AG08396 (cell line): ENCODE measurements at regions not wholly inside any gene's neighbourhood (a gene's known extent, or its start where the extent isn't known, plus 50 kb on each side); places are given as distances from the start of the nearest gene placed in this dataset.

Experiments used
- DNase-seq: peaks from one replicate; pipeline ENCODE4 v3.0.0; 2012; ENCODE audit warnings: low spot score, mixed read lengths

GRCh38 chr10:31081937-31082840 lies 50.5 kb upstream of the ZNF438 start:
- no peak for DNase-seq

- DNase-seq: no peak
Measured at GRCh38 chr10:31083765-31084184, 52.1 kb upstream of the ZNF438 start.

DNA sequence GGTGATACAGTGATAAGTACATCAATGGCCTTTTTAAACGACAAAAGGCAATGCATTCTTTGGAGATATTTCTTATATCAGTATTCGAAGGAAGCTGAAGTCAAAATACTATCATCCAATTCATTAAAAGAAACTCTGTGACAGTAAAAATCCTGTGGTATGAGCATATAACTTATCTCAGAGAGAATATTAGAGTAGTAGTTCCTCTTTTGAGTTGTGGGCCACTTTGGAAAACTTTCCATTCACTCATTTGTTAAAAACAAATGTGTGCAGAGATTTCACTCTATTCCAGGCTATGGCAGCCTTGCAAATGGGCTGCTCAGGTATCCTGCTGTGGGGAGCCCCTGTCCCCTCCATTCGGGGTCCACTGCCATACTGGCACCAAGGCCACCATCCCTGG lies 55.3 kb upstream of the ZNF438 start:
- no peak for DNase-seq

GRCh38 chr10:31087851-31088250 lies 56.2 kb upstream of the ZNF438 start:
- DNase-seq: no peak

GRCh38 chr10:31090894-31091607 lies 59.4 kb upstream of the ZNF438 start:
- DNase-seq: no peak

GRCh38 chr10:31095677-31096560 lies 64.3 kb upstream of the ZNF438 start:
- no peak for DNase-seq

DNA sequence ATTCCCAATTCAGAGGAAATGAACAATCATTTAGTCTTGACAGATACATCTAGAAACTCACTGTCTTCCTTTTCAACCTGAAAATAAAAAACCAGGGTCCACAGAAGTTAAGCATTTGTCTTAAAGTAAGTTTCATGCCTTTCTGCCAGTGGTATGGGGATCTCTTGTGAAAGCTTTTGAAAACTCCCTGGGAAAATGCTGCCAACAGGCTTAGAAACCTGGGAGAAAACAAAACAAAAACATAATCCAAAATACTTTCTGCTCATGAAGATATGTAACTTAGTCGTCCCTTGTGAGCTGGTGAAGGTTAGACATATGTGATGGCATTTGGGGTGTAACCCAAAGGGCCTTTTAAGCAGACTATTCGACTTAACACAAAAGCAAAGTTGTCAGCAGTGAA lies 66.4 kb upstream of the ZNF438 start:
- no peak for DNase-seq

- no peak for DNase-seq
Measured at GRCh38 chr10:31099094-31099493, 67.4 kb upstream of the ZNF438 start.

- DNase-seq: no peak
Measured at GRCh38 chr10:31099664-31100063, 68.0 kb upstream of the ZNF438 start.

- no peak for DNase-seq
Measured at GRCh38 chr10:31100115-31100601, 68.5 kb upstream of the ZNF438 start.

DNA sequence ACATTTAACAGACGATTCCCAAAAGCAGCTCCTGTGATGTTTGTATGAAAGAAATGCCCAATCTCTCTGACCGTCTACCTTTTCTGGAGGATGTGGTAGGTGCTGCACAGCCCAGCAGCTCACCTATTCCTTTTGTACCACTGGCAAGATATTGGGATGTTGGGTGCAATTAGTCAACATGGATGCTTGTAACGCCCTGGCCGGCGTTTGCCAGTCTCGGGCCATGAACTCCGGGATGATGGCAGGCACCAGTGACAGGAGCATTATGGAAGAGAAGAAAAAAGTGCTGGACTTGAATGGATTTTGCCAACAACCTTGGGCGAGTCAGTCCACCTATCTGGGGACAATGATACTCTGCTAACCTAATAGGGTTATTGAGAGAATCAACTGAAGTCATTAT lies 69.0 kb upstream of the ZNF438 start:
- no peak for DNase-seq

DNA sequence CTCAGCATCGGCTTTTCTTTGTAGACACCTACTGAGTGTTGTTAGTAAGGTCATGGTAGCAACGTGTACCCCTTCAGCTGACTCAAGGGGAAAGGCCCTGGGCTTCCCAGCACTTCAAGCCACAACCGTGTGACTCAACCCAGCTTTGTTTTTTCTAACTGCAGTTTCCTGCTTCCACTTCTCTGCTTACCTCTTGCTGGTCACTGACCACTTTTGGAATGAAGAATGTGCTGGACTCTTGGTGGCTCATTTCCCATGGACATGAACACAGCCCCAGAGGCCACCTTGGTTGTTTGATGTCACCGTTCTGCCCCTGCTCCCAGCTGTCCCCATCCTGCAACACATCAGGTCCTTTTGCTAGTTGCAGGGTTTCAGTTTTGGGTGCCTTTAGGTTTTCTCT lies 69.5 kb upstream of the ZNF438 start:
- DNase-seq: peak; percentile 59

GRCh38 chr10:31102421-31102820 lies 70.8 kb upstream of the ZNF438 start:
- no peak for DNase-seq

DNA sequence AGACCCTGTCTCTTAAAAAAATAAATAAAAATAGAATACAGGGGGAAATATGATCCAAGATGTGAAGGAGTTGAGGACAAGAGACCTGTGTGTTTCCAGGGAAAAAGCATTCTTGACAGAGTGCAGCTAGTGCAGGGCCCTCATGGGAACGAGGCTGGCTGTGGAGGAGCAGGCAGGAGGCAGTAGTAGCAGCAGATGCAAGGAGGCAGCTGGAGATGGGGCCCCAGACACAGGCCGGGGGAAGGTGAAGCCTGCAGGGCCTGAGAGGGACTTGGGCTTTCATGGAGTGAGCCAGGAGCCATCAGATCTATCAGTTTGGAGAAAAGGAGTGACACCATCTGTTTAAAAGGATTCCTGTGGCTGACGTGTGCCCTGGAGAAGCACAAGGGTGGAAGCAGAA lies 71.4 kb upstream of the ZNF438 start:
- no peak for DNase-seq

DNA sequence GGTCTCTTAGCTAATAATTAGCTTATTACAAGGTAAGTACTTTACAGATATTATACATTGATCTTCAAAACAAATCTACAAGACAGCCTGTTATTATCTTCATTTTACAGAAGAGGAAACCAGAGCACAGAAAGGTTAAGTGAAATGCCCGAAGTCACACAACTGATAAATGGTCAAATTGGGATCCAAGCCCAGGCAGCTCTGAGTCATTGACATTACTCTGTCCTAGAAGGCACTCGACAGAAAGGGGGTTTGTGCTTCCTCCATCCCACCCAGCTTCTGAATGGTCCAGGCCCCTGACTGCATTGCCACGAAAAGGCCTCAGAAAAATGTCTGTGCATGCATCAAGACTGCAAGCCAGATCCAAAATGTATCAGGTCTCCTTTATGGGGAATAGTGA lies 81.3 kb upstream of the ZNF438 start:
- DNase-seq: no peak

DNA sequence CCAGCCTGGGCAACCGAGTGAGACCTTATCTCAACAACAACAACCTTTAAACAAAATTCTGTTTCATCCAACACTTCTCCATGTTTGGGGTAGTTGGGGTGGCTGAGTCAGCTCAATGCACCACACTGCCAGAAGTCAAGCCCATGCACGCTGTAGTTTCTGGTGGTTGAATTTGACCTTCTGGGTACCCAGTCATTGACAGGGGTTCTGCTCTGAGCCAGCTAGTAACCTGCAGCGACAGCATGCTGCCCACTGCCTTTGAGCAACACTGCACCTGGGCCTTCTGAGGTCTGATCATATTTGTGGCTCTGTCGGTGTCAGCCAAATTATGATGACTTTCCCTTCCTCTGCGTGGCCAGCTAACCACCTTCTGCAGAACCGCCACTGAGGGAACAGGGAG lies 84.6 kb upstream of the ZNF438 start:
- DNase-seq: no peak

DNA sequence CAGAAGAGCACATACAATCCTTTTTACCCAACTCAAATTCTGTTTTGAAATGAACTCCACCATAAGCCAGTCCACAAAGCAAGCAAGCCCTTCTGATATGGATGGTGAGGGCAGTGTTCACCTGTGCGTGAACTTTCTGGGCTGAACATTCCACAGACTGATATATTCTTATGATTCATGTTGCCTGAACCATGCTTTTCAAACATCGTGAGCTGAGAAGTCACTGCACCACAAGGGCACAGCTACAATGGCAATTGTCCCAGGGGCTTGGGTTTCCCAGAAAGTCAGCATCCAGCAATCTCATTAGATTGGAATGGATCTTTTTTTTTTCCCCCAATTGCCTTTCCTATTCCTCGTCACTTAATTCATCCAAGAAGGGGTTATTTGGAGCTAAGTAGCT lies 86.9 kb upstream of the ZNF438 start:
- peak; percentile 37 for DNase-seq

GRCh38 chr10:31120392-31120791 lies 88.7 kb upstream of the ZNF438 start:
- DNase-seq: no peak

GRCh38 chr10:31120961-31121685 lies 89.5 kb upstream of the ZNF438 start:
- peak; percentile 39 for DNase-seq

- no peak for DNase-seq
Measured at GRCh38 chr10:31121757-31122577, 90.3 kb upstream of the ZNF438 start.

DNA sequence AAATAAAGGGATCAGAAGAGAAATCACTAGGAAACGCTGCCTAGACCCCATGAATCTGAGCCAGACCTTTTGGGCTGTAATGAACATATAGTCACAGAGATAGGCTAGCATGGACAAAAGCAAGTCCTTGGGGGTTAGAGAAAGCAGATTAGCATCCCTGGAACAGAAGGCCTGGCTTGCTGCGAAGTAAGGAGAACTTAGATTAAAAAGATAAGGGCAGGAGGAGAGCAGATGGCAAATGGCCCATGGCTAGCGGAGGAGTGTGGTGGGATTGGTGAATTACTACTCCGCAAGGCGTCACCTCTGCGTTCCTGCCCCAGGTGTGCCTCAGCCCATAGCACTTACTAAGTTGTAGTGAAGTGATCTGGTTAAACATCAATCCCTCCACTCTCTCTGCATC lies 92.3 kb upstream of the ZNF438 start:
- DNase-seq: no peak
